ENCODE measurements at regions not wholly inside any gene's neighbourhood (a gene's known extent, or its start where the extent isn't known, plus 50 kb on each side); places are given as distances from the start of the nearest gene placed in this dataset.

DNA sequence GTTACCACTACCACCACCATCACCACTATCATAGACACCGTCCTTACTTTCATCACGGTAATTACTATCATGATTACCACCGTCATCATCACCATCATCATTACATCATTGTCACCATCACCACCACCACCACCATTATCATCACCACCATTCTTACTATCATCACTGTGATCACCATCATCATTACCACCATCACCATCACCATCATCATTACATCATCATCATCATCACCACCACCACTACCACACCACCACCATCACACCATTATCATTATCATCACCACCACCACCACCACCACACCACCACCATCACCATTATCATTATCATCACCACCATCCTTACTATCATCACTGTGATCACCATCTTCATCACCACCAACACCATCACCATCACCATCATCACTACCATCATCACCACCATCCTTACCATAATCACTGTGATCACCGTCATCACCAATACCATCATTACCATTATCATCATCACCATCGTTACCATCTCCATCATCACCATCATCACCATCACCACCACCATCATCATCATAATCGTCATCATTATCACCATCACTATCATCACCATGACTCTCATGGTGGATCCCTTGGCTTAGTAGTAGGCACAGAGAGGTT is 244.4 kb upstream of the C1orf174 start:
- Histone ChIP-seq H3K27ac (ENCODE audit: low read length) (no peak overlapping the region), H3K4me1 (ENCODE audit: control insufficient read depth, insufficient read depth, low read length) (no peaks in the 10 kb centered on the region), H3K4me3 (ENCODE audit: low read length) (no peak overlapping the region), H3K27me3 (ENCODE audit: control insufficient read depth, insufficient read depth, low read length) (no peaks in the 10 kb centered on the region), H3K9me3 (ENCODE audit: control insufficient read depth, low read depth, low read length) (no peaks in the 10 kb centered on the region), H3K36me3 (ENCODE audit: control insufficient read depth, insufficient read depth, low read length) (no peaks in the 10 kb centered on the region)
- no peak for DNase-seq
- WGBS (ENCODE audit: insufficient coverage, low lambda C conversion rate) = 100% methylated on average over 1 of the region's 6 CpGs

GRCh38 chr1:4146101-4146500 is 246.0 kb upstream of the C1orf174 start:
- Histone ChIP-seq H3K4me3 (ENCODE audit: low read length) (no peak overlapping the region), H3K27me3 (ENCODE audit: control insufficient read depth, insufficient read depth, low read length) (no peaks in the 10 kb centered on the region), H3K4me1 (ENCODE audit: control insufficient read depth, insufficient read depth, low read length) (no peaks in the 10 kb centered on the region), H3K27ac (ENCODE audit: low read length) (no peak overlapping the region), H3K36me3 (ENCODE audit: control insufficient read depth, insufficient read depth, low read length) (no peaks in the 10 kb centered on the region), H3K9me3 (ENCODE audit: control insufficient read depth, low read depth, low read length) (no peaks in the 10 kb centered on the region)
- 92% methylated on average over 5 of the region's 7 CpGs for WGBS (ENCODE audit: insufficient coverage, low lambda C conversion rate)
- no peak for DNase-seq

- Histone ChIP-seq H3K9me3 (ENCODE audit: control insufficient read depth, low read depth, low read length) (no peaks in the 10 kb centered on the region), H3K27ac (ENCODE audit: low read length) (no peak overlapping the region), H3K4me1 (ENCODE audit: control insufficient read depth, insufficient read depth, low read length) (no peaks in the 10 kb centered on the region), H3K36me3 (ENCODE audit: control insufficient read depth, insufficient read depth, low read length) (no peaks in the 10 kb centered on the region), H3K27me3 (ENCODE audit: control insufficient read depth, insufficient read depth, low read length) (no peaks in the 10 kb centered on the region), H3K4me3 (ENCODE audit: low read length) (no peak overlapping the region)
- no peak for DNase-seq
- WGBS (ENCODE audit: insufficient coverage, low lambda C conversion rate) = no CpG with 5 or more reads among the region's 5 CpGs
Measured at GRCh38 chr1:4146614-4147013, 246.5 kb upstream of the C1orf174 start.

DNA sequence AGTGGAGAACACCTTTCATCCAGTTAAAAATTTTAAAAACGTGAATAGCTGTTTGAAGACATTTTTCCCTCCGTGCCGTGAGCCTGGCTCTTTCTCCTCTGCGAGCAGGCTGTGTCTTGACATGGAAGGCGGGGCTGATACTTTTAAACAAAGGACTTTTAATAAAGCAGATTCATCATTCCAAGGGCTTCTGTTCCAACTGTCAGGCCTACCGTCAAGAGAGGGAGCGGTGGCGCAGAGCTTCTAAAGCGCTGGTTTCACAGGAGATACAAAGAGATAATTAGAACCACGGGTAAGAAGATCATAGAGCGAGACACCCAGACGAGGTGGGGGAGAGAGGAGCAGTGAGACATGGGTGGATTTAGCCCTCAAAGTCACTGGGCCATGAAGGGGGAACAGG is 247.4 kb upstream of the C1orf174 start:
- WGBS (ENCODE audit: insufficient coverage, low lambda C conversion rate) = 63% methylated on average over 4 of the region's 12 CpGs
- Histone ChIP-seq H3K4me1 (ENCODE audit: control insufficient read depth, insufficient read depth, low read length) (no peaks in the 10 kb centered on the region), H3K27me3 (ENCODE audit: control insufficient read depth, insufficient read depth, low read length) (no peaks in the 10 kb centered on the region), H3K27ac (ENCODE audit: low read length) (no peak overlapping the region), H3K4me3 (ENCODE audit: low read length) (no peak overlapping the region), H3K9me3 (ENCODE audit: control insufficient read depth, low read depth, low read length) (no peaks in the 10 kb centered on the region), H3K36me3 (ENCODE audit: control insufficient read depth, insufficient read depth, low read length) (no peaks in the 10 kb centered on the region)
- DNase-seq = no peak

DNA sequence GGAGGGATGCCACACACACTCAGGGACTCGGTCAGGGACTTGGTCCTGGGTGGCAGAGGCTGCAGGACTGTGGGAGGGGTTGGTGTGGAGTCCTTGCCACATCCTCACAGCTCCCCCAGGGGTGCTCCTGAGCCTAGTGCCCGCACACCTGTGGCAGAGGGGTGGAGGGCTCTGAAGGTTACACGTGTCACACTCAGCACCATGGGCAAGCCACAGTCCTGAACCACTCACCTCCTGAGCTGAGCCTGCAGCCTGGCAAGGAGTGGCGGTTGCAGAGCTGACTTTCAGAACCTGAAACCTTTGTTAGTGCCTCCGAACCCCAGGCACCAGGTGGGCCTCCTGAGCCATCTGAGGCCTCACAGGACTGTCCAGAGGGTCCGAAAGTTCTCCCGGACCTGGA is 249.2 kb upstream of the C1orf174 start:
- Histone ChIP-seq H3K36me3 (ENCODE audit: control insufficient read depth, insufficient read depth, low read length) (no peaks in the 10 kb centered on the region), H3K4me3 (ENCODE audit: low read length) (no peak overlapping the region), H3K27ac (ENCODE audit: low read length) (no peak overlapping the region), H3K27me3 (ENCODE audit: control insufficient read depth, insufficient read depth, low read length) (no peaks in the 10 kb centered on the region), H3K9me3 (ENCODE audit: control insufficient read depth, low read depth, low read length) (no peaks in the 10 kb centered on the region), H3K4me1 (ENCODE audit: control insufficient read depth, insufficient read depth, low read length) (no peaks in the 10 kb centered on the region)
- no CpG with 5 or more reads among the region's 7 CpGs for WGBS (ENCODE audit: insufficient coverage, low lambda C conversion rate)
- no peak for DNase-seq

DNA sequence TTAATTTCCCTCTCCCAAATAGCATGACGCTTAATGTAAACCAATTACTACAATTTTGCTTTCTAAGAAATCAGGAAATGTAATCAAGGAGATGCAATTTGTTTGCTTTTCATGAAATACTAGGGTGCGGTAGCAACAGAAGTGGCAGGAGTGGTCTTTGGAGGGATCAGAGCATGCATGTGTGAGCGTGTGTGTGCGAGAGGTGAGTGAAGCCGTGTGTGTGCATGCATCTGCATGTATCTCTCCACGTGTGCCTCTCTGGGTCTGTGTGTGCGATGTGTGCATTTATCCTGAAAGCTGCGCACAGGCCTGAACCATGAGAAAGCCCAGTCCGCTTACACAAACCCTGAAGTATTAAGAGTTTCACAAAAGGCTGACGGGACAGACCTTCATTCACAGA is 249.8 kb upstream of the C1orf174 start:
- no peaks in the 10 kb centered on the region for H3K4me1 ChIP-seq (ENCODE audit: control insufficient read depth, insufficient read depth, low read length)
- H3K36me3 ChIP-seq (ENCODE audit: control insufficient read depth, insufficient read depth, low read length) = no peaks in the 10 kb centered on the region
- 89% methylated on average over 1 of the region's 10 CpGs for WGBS (ENCODE audit: insufficient coverage, low lambda C conversion rate)
- H3K27me3 ChIP-seq (ENCODE audit: control insufficient read depth, insufficient read depth, low read length) = no peaks in the 10 kb centered on the region
- H3K4me3 ChIP-seq (ENCODE audit: low read length) = no peak overlapping the region
- no peaks in the 10 kb centered on the region for H3K9me3 ChIP-seq (ENCODE audit: control insufficient read depth, low read depth, low read length)
- DNase-seq = no peak
- no peak overlapping the region for H3K27ac ChIP-seq (ENCODE audit: low read length)

DNA sequence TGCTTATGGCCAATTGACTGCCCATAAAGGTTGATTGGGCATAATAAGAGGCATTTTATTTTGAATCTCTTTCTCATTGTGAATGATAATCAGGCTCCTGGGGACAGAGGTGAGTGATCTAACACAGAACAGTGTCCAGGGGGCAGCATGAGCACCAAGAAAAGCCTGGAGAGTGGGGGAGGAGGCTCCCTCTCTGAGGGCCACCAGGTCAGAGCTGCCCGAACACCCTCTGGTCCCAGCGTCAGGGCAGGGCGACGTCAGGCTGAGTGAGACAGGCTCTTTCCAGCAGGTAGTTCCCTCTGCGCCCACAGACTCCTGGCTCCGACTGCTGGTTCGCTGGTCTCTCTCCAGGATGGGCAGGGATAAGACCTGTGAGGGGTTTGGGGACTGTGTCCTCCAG is 250.2 kb upstream of the C1orf174 start:
- Histone ChIP-seq H3K27me3 (ENCODE audit: control insufficient read depth, insufficient read depth, low read length) (no peaks in the 10 kb centered on the region), H3K36me3 (ENCODE audit: control insufficient read depth, insufficient read depth, low read length) (no peaks in the 10 kb centered on the region), H3K27ac (ENCODE audit: low read length) (no peak overlapping the region), H3K9me3 (ENCODE audit: control insufficient read depth, low read depth, low read length) (no peaks in the 10 kb centered on the region), H3K4me1 (ENCODE audit: control insufficient read depth, insufficient read depth, low read length) (no peaks in the 10 kb centered on the region), H3K4me3 (ENCODE audit: low read length) (no peak overlapping the region)
- DNase-seq = no peak
- WGBS (ENCODE audit: insufficient coverage, low lambda C conversion rate) = no CpG with 5 or more reads among the region's 7 CpGs

GRCh38 chr1:4152266-4152665 is 252.2 kb upstream of the C1orf174 start:
- no peak for DNase-seq
- no peaks in the 10 kb centered on the region for H3K36me3 ChIP-seq (ENCODE audit: control insufficient read depth, insufficient read depth, low read length)
- H3K4me1 ChIP-seq (ENCODE audit: control insufficient read depth, insufficient read depth, low read length) = no peaks in the 10 kb centered on the region
- H3K4me3 ChIP-seq (ENCODE audit: low read length) = no peak overlapping the region
- H3K27ac ChIP-seq (ENCODE audit: low read length) = no peak overlapping the region
- no peaks in the 10 kb centered on the region for H3K27me3 ChIP-seq (ENCODE audit: control insufficient read depth, insufficient read depth, low read length)
- WGBS (ENCODE audit: insufficient coverage, low lambda C conversion rate) = no CpG with 5 or more reads among the region's 11 CpGs
- H3K9me3 ChIP-seq (ENCODE audit: control insufficient read depth, low read depth, low read length) = no peaks in the 10 kb centered on the region

GRCh38 chr1:4153571-4153970 is 253.5 kb upstream of the C1orf174 start:
- Histone ChIP-seq H3K27me3 (ENCODE audit: control insufficient read depth, insufficient read depth, low read length) (no peaks in the 10 kb centered on the region), H3K4me1 (ENCODE audit: control insufficient read depth, insufficient read depth, low read length) (no peaks in the 10 kb centered on the region), H3K27ac (ENCODE audit: low read length) (no peak overlapping the region), H3K4me3 (ENCODE audit: low read length) (no peak overlapping the region), H3K36me3 (ENCODE audit: control insufficient read depth, insufficient read depth, low read length) (no peaks in the 10 kb centered on the region), H3K9me3 (ENCODE audit: control insufficient read depth, low read depth, low read length) (no peaks in the 10 kb centered on the region)
- no peak for DNase-seq
- no CpG with 5 or more reads among the region's 5 CpGs for WGBS (ENCODE audit: insufficient coverage, low lambda C conversion rate)

GRCh38 chr1:4156241-4156973 is 256.3 kb upstream of the C1orf174 start:
- Histone ChIP-seq H3K36me3 (ENCODE audit: control insufficient read depth, insufficient read depth, low read length) (no peaks in the 10 kb centered on the region), H3K9me3 (ENCODE audit: control insufficient read depth, low read depth, low read length) (peaks cover 3% of the 10 kb centered on the region), H3K27ac (ENCODE audit: low read length) (no peak overlapping the region), H3K4me3 (ENCODE audit: low read length) (no peak overlapping the region), H3K4me1 (ENCODE audit: control insufficient read depth, insufficient read depth, low read length) (no peaks in the 10 kb centered on the region), H3K27me3 (ENCODE audit: control insufficient read depth, insufficient read depth, low read length) (no peaks in the 10 kb centered on the region)
- no peak for DNase-seq
- no CpG with 5 or more reads among the region's 14 CpGs for WGBS (ENCODE audit: insufficient coverage, low lambda C conversion rate)

GRCh38 chr1:4160181-4160580 is 260.1 kb upstream of the C1orf174 start:
- H3K4me3 ChIP-seq (ENCODE audit: low read length) = no peak overlapping the region
- no CpG with 5 or more reads among the region's 7 CpGs for WGBS (ENCODE audit: insufficient coverage, low lambda C conversion rate)
- H3K9me3 ChIP-seq (ENCODE audit: control insufficient read depth, low read depth, low read length) = peaks cover 3% of the 10 kb centered on the region
- no peak for DNase-seq
- no peaks in the 10 kb centered on the region for H3K4me1 ChIP-seq (ENCODE audit: control insufficient read depth, insufficient read depth, low read length)
- H3K36me3 ChIP-seq (ENCODE audit: control insufficient read depth, insufficient read depth, low read length) = no peaks in the 10 kb centered on the region
- H3K27me3 ChIP-seq (ENCODE audit: control insufficient read depth, insufficient read depth, low read length) = no peaks in the 10 kb centered on the region
- H3K27ac ChIP-seq (ENCODE audit: low read length) = no peak overlapping the region
